Activated T-helper 2 cell treated with anti-CD3 and anti-CD28 coated beads, Interferon-gamma antibody, Interleukin-2, Interleukin-4, amounts not matched to agents 10 μg/mL and 5 μg/mL and 100 μg/mL, durations not matched to agents 14 hours and 24 hours and 36 hours (primary cell): ENCODE measurements at regions not wholly inside any gene's neighbourhood (a gene's known extent, or its start where the extent isn't known, plus 50 kb on each side); places are given as distances from the start of the nearest gene placed in this dataset.
"Not testable (repeated sequence)": the region's sequence is repeated elsewhere in the genome, so short reads cannot be mapped to it uniquely, and the experiment has no call there.

Experiments
- DNase-seq: peaks from one replicate; pipeline ENCODE4 v3.0.0; 2021; ENCODE audit warnings: low spot score
- H3K27ac Mint-ChIP-seq: one replicate; pipeline ENCODE4 v1.8.0; 2021; ENCODE audit warnings: mixed read lengths
- H3K27me3 Mint-ChIP-seq: one replicate; pipeline ENCODE4 v1.8.0; 2021; ENCODE audit warnings: low read depth, mixed read lengths
- H3K36me3 Mint-ChIP-seq: one replicate; pipeline ENCODE4 v1.8.0; 2021; ENCODE audit warnings: low read depth, mixed read lengths
- H3K4me1 Mint-ChIP-seq: one replicate; pipeline ENCODE4 v1.8.0; 2021; ENCODE audit warnings: low read depth, mixed read lengths
- H3K4me3 Mint-ChIP-seq: one replicate; pipeline ENCODE4 v1.8.0; 2021; ENCODE audit warnings: low read depth, mild to moderate bottlenecking, moderate library complexity, mixed read lengths
- H3K9me3 Mint-ChIP-seq: one replicate; pipeline ENCODE4 v1.8.0; 2021; ENCODE audit warnings: mixed read lengths
- intact Hi-C: fragments of 100-400 bp; cut with micrococcal nuclease; formaldehyde crosslinking; loops from one replicate; pipeline ENCODE4 v1.15.1; 2023

GRCh38 chr4:18691431-18692200, 670.1 kb upstream of the LCORL start:
- intact Hi-C loops = no loop called here
- H3K27me3 Mint-ChIP-seq = peaks cover 5% of the 10 kb centered on the region
- no peaks in the 10 kb centered on the region for H3K4me1 Mint-ChIP-seq
- DNase-seq = no peak
- H3K4me3 Mint-ChIP-seq = no peak overlapping the region
- H3K36me3 Mint-ChIP-seq = no peaks in the 10 kb centered on the region
- no peak overlapping the region for H3K27ac Mint-ChIP-seq
- H3K9me3 Mint-ChIP-seq = no peaks in the 10 kb centered on the region

- Mint-ChIP-seq H3K27me3 (peaks cover 5% of the 10 kb centered on the region), H3K9me3 (no peaks in the 10 kb centered on the region), H3K4me1 (no peaks in the 10 kb centered on the region), H3K27ac (no peak overlapping the region), H3K36me3 (no peaks in the 10 kb centered on the region), H3K4me3 (no peak overlapping the region)
- intact Hi-C loops = no loop called here
- DNase-seq = no peak
These were observed 668.9 kb upstream of the LCORL start for GRCh38 chr4:18690291-18690955.

GRCh38 chr4:18689308-18690115, 668.0 kb upstream of the LCORL start:
- no peak for DNase-seq
- Mint-ChIP-seq H3K4me1 (no peaks in the 10 kb centered on the region), H3K4me3 (no peak overlapping the region), H3K36me3 (no peaks in the 10 kb centered on the region), H3K9me3 (no peaks in the 10 kb centered on the region), H3K27ac (no peak overlapping the region), H3K27me3 (peaks cover 5% of the 10 kb centered on the region)
- intact Hi-C loops = loop anchor here (5.0 kb wide), 1 partner anchor 1993 kb away; no protein-coding TSS in a partner anchor

DNA sequence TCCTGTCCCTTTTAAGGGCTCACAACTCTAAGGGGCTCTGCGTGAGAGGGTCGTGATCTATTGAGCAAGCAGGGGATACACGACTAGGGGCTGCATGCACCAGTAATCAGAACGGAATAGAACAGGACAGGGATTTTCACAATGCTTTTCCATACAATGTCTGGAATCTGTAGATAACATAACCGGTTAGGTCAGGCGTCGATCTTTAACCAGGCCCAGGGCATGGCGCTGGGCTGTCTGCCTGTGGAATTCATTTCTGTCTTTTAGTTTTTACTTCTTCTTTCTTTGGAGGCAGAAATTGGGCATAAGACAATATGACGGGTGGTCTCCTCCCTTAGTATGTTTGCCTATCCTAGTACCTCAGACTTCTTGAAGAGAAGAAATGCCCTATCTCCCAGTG, 666.8 kb upstream of the LCORL start:
- not testable (repeated sequence) for H3K36me3 Mint-ChIP-seq, H3K27ac Mint-ChIP-seq, H3K9me3 Mint-ChIP-seq, H3K27me3 Mint-ChIP-seq, DNase-seq, H3K4me3 Mint-ChIP-seq, H3K4me1 Mint-ChIP-seq
- intact Hi-C loops = loop anchor here (5.0 kb wide), 1 partner anchor 1994 kb away; no protein-coding TSS in a partner anchor

GRCh38 chr4:18686338-18687037, 664.9 kb upstream of the LCORL start:
- peaks cover 5% of the 10 kb centered on the region for H3K27me3 Mint-ChIP-seq
- intact Hi-C loops = loop anchor here (5.0 kb wide), 1 partner anchor 1996 kb away; no protein-coding TSS in a partner anchor
- no peak overlapping the region for H3K27ac Mint-ChIP-seq
- no peak overlapping the region for H3K4me3 Mint-ChIP-seq
- DNase-seq = no peak
- no peaks in the 10 kb centered on the region for H3K9me3 Mint-ChIP-seq
- H3K36me3 Mint-ChIP-seq = no peaks in the 10 kb centered on the region
- no peaks in the 10 kb centered on the region for H3K4me1 Mint-ChIP-seq

GRCh38 chr4:18684932-18685331, 663.4 kb upstream of the LCORL start:
- no peak overlapping the region for H3K27ac Mint-ChIP-seq
- no peaks in the 10 kb centered on the region for H3K36me3 Mint-ChIP-seq
- H3K27me3 Mint-ChIP-seq = no peaks in the 10 kb centered on the region
- no peaks in the 10 kb centered on the region for H3K9me3 Mint-ChIP-seq
- H3K4me1 Mint-ChIP-seq = no peaks in the 10 kb centered on the region
- intact Hi-C loops = loop anchor here (5.0 kb wide), 1 partner anchor 1997 kb away; no protein-coding TSS in a partner anchor
- no peak overlapping the region for H3K4me3 Mint-ChIP-seq
- no peak for DNase-seq

DNA sequence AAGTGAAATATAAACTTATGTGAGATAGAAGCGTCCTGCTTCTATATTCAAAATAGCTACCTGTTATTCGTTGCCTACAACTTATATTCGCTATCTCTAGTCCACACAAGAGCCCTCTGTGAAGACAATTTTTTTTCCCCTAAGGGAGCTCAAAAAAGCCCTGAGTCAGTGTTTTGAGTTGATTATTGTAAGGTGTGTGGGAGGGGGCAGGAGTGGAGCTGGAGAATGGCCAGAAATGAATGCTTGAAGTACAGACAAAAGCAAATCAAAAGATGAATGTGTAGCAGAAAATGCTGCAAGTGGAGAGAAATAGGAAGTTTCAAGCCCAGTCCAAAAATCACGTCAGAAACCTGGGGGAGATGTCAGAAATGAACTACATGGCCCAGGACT, 655.0 kb upstream of the LCORL start:
- H3K27me3 Mint-ChIP-seq = no peaks in the 10 kb centered on the region
- intact Hi-C loops = no loop called here
- no peak overlapping the region for H3K27ac Mint-ChIP-seq
- H3K4me3 Mint-ChIP-seq = no peak overlapping the region
- no peaks in the 10 kb centered on the region for H3K4me1 Mint-ChIP-seq
- H3K9me3 Mint-ChIP-seq = no peaks in the 10 kb centered on the region
- DNase-seq = no peak
- no peaks in the 10 kb centered on the region for H3K36me3 Mint-ChIP-seq

GRCh38 chr4:18675586-18676525, 654.3 kb upstream of the LCORL start:
- Mint-ChIP-seq H3K27me3 (no peaks in the 10 kb centered on the region), H3K27ac (no peak overlapping the region), H3K9me3 (no peaks in the 10 kb centered on the region), H3K36me3 (no peaks in the 10 kb centered on the region), H3K4me3 (no peak overlapping the region), H3K4me1 (no peaks in the 10 kb centered on the region)
- DNase-seq = no peak
- intact Hi-C loops = no loop called here

- Mint-ChIP-seq H3K4me3 (no peak overlapping the region), H3K27ac (no peak overlapping the region), H3K36me3 (no peaks in the 10 kb centered on the region), H3K4me1 (no peaks in the 10 kb centered on the region), H3K27me3 (no peaks in the 10 kb centered on the region), H3K9me3 (no peaks in the 10 kb centered on the region)
- no peak for DNase-seq
- intact Hi-C loops = no loop called here
These were observed 648.5 kb upstream of the LCORL start for GRCh38 chr4:18670034-18670433.

GRCh38 chr4:18669390-18669789, 647.8 kb upstream of the LCORL start:
- Mint-ChIP-seq H3K9me3 (no peaks in the 10 kb centered on the region), H3K36me3 (no peaks in the 10 kb centered on the region), H3K4me1 (no peaks in the 10 kb centered on the region), H3K27ac (no peak overlapping the region), H3K4me3 (no peak overlapping the region), H3K27me3 (no peaks in the 10 kb centered on the region)
- intact Hi-C loops = no loop called here
- DNase-seq = no peak

DNA sequence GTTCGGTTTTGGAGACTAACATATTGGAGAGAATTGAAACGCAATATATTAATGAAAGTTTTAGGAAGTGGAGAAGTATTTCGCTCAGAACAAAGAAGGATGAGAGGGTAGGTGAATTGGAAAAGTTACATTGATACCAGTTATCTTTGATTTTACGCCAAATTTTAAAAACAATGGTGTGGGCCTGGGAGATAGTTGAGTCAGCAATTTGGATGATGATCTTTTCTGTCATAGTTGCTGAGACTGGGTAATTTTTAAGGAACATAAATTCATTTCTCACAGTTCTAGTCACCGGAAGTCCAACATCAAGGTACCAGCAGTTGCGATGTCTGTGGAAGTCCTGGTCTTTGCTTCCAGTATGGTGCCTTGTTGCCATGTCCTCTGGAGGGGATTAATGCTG, 644.8 kb upstream of the LCORL start:
- Mint-ChIP-seq H3K36me3 (no peaks in the 10 kb centered on the region), H3K27me3 (no peaks in the 10 kb centered on the region), H3K4me1 (no peaks in the 10 kb centered on the region), H3K4me3 (no peak overlapping the region), H3K27ac (no peak overlapping the region), H3K9me3 (no peaks in the 10 kb centered on the region)
- intact Hi-C loops = no loop called here
- no peak for DNase-seq

DNA sequence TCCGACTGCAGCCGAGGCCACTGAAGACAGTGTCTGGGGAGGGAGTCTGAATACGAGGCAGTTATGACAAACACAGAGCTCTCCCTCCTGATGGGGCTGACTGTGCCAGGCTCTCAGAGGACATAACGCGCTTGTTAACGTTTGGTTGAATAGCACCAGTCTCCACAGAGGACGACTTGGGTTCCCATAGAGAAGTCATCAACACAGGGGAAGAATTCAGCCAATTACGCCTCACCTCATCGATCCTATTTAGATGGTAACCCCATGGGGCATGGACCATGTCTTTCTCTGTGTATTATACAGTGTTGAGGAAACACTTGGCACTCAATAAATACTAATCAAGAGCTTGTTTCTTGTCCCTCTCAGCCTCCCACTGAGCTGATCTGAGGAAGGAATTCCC, 642.6 kb upstream of the LCORL start:
- intact Hi-C loops = no loop called here
- Mint-ChIP-seq H3K27me3 (no peaks in the 10 kb centered on the region), H3K27ac (no peak overlapping the region), H3K36me3 (no peaks in the 10 kb centered on the region), H3K9me3 (no peaks in the 10 kb centered on the region), H3K4me1 (no peaks in the 10 kb centered on the region), H3K4me3 (no peak overlapping the region)
- DNase-seq = no peak
